Activated T-cell treated with anti-CD3 and anti-CD28 coated beads, Interleukin-2, amount 50 U/mL, for 72 hours (primary cell): ENCODE measurements at regions not wholly inside any gene's neighbourhood (a gene's known extent, or its start where the extent isn't known, plus 50 kb on each side); places are given as distances from the start of the nearest gene placed in this dataset.

Source experiments
- ATAC-seq, 2 donors: fragments of 150-1000 bp; cut with Tn5 transposase; replicated peaks in 1 of 2; 2 replicates each; pipeline ENCODE4 v1.10.0; 2021; ENCODE audit warnings: moderate library complexity in 2 of 2, mild to moderate bottlenecking in 1 of 2
- DNase-seq, 2 donors: peaks; one replicate each; pipeline ENCODE4 v3.0.0; 2021 to 2022; ENCODE audit warnings: mixed read lengths in 1 of 2
- H3K27ac Mint-ChIP-seq: one replicate; pipeline ENCODE4 v1.8.0; 2022; ENCODE audit warnings: mild to moderate bottlenecking, moderate library complexity, mixed read lengths
- H3K27me3 Mint-ChIP-seq: one replicate; pipeline ENCODE4 v1.8.0; 2022; ENCODE audit warnings: low read depth, mixed read lengths
- H3K36me3 Mint-ChIP-seq, 2 donors: one replicate each; pipeline ENCODE4 v1.8.0; 2022; ENCODE audit warnings: mixed read lengths in 2 of 2, mild to moderate bottlenecking in 1 of 2; ENCODE audit not compliant: insufficient read depth in 2 of 2
- H3K4me1 Mint-ChIP-seq: one replicate; pipeline ENCODE4 v1.8.0; 2022; ENCODE audit warnings: low read depth, mixed read lengths
- H3K4me3 Mint-ChIP-seq, 2 donors: one replicate each; pipeline ENCODE4 v1.8.0; 2022; ENCODE audit warnings: mild to moderate bottlenecking in 2 of 2, mixed read lengths in 2 of 2, moderate library complexity in 2 of 2
- H3K9me3 Mint-ChIP-seq, 2 donors: one replicate each; pipeline ENCODE4 v1.8.0; 2022; ENCODE audit warnings: mixed read lengths in 2 of 2

GRCh38 chr9:91092214-91092613 lies 269.5 kb downstream of the AUH start:
- H3K9me3 Mint-ChIP-seq, result peaks cover 15% of the 10 kb centered on the region in 2 donors
- H3K36me3 Mint-ChIP-seq, result peaks cover 27 to 43% of the 10 kb centered on the region in 2 donors
- ATAC-seq (no peak), DNase-seq (no peak)
- peaks cover 59% of the 10 kb centered on the region for H3K4me1 Mint-ChIP-seq
- no peak overlapping the region for H3K4me3 Mint-ChIP-seq
- H3K27me3 Mint-ChIP-seq, result no peaks in the 10 kb centered on the region
- no peak overlapping the region for H3K27ac Mint-ChIP-seq

DNA sequence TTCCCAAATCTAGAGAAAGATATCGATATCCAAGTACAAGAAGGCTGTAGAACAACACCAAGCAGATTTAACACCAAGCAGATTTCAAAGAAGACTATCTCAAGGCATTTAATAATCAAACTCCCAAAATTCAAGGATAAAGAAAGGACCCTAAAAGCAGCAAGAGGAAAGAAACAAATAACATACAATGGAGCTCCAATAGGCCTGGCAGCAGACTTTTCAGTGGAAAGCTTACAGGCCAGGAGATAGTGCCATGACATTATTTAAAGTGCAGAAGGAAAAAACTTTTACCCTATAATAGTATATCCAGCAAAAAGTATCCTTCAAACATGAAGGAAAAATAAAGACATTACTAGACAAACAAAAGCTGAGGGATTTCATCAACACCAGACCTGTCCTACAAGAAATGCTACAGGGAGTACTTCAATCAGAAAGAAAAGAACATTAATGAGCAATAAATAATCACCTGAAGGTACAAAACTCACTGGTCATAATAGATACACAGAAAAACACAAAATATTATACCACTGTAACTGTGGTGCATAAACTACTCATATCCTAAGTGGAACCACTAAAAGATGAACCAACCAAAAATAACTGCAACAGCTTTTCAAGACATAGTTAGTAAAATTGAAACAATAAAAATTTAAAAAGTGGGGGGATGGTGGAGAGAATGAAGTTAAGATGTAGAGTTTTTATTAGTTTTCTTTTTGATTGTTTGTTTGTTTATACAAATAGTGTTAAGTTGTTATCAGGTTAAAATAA lies 267.2 kb downstream of the AUH start:
- H3K36me3 Mint-ChIP-seq, result peaks cover 23 to 32% of the 10 kb centered on the region in 2 donors
- peak; percentile 50 to 56 for ATAC-seq
- no peak for DNase-seq
- H3K9me3 Mint-ChIP-seq, result peaks cover 13 to 14% of the 10 kb centered on the region in 2 donors
- H3K27ac Mint-ChIP-seq, result peak overlapping the region; percentile 83
- peaks cover 60% of the 10 kb centered on the region for H3K4me1 Mint-ChIP-seq
- H3K4me3 Mint-ChIP-seq, result peak overlapping the region in 1 of 2 donors; percentile 55
- no peaks in the 10 kb centered on the region for H3K27me3 Mint-ChIP-seq

DNA sequence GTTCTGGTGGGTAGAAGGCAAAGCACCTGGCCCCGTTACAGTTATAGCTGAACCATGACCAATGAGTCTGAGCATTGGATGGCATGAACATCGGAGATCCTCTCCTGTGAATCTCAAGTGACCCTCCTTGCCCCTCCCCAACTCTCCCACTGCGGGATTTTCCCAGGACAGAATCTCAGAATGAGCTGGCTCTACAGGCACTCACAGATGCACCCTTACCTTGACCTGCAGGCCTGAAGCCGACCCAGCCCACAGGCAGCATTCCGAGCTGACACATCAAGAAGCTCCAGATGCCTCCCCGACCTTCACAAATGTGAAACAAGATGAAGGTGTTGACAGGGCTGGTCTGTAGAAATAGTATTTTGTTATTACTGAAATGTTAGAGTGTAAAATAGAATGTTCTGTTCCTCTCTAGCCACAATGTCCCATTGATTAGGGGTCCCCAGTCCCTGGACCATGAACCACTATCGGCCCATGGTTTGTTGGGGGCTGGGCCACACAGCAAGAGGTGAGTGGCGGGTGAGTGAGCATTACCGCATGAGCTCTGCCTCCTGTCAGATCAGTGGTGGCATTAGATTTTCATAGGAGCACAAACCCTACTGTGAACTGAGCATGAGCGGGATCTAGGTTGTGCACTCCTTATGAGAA lies 263.4 kb downstream of the AUH start:
- Mint-ChIP-seq H3K36me3 (peaks cover 21 to 36% of the 10 kb centered on the region in 2 donors), H3K4me1 (peaks cover 83% of the 10 kb centered on the region), H3K4me3 (no peak overlapping the region), H3K9me3 (peaks cover 9 to 10% of the 10 kb centered on the region in 2 donors), H3K27ac (no peak overlapping the region), H3K27me3 (no peaks in the 10 kb centered on the region)
- DNase-seq (no peak), ATAC-seq (no peak)

DNA sequence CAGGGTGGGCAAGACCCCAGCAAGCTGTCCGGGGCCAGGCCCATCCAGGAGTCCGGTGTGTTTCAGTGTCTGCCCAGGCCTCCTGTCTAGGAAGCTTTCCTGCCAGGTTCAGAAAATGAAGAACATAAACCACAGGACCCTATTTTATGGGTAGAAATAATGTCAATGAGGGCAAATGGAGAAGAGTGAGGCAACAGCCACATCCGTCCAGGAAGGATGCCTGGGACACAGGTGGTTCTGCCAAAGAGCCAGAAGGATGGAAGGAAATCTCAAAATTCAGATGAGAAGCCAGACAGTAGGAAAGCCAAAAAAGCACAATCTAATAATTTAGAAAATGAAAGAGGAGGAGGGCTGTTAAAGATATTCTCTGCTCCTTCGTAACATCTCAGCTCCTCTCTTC lies 262.3 kb downstream of the AUH start:
- Mint-ChIP-seq H3K27ac (peak overlapping the region; percentile 98), H3K9me3 (peaks cover 2 to 5% of the 10 kb centered on the region in 2 donors), H3K4me3 (peak overlapping the region; percentile 77 to 93), H3K27me3 (no peaks in the 10 kb centered on the region), H3K36me3 (peaks cover 14 to 25% of the 10 kb centered on the region in 2 donors), H3K4me1 (peaks cover 87% of the 10 kb centered on the region)
- DNase-seq, result no peak
- ATAC-seq, result no peak

- H3K27ac Mint-ChIP-seq, result peak overlapping the region; percentile 98
- DNase-seq, result peak; percentile 29 to 48
- peak in 1 of 2 donors; percentile 5 for ATAC-seq
- H3K4me3 Mint-ChIP-seq, result peak overlapping the region; percentile 77 to 93
- H3K36me3 Mint-ChIP-seq, result peaks cover 12 to 18% of the 10 kb centered on the region in 2 donors
- no peaks in the 10 kb centered on the region for H3K27me3 Mint-ChIP-seq
- peaks cover 86% of the 10 kb centered on the region for H3K4me1 Mint-ChIP-seq
- peaks cover 2 to 5% of the 10 kb centered on the region in 2 donors for H3K9me3 Mint-ChIP-seq
Measured at GRCh38 chr9:91100878-91101450, 260.8 kb downstream of the AUH start.

DNA sequence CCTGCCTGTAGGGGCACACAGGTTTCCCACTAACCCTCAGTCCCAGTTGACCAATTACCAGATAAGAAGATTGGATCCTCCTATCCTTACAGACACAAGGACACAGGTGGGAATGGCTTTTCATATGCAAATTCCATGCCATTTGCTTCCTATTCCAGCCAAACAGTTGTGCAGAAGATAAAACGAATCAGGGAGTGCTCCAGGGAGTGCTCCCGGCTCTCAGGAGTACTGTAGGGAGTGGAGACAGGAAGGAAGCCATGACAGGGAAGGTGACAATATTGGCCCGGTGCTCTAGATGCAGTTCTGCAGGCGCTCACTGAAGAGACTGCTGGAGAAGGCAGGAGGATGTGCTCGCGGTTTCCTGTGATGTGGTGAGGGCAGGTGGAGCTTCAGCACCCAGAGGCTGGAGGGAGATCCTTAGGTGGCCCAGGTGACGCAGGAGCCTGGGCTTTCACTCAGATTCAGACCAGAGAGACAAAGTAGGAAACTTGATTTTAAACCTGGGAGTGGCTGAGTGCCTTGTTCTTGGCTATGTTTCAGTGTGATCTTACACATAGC lies 260.0 kb downstream of the AUH start:
- DNase-seq (peak; percentile 91 to 94), ATAC-seq (peak; percentile 81 to 83)
- peak overlapping the region; percentile 74 for H3K27ac Mint-ChIP-seq
- H3K4me1 Mint-ChIP-seq, result peaks cover 82% of the 10 kb centered on the region
- peaks cover under 1 to 4% of the 10 kb centered on the region in 2 donors for H3K9me3 Mint-ChIP-seq
- peak overlapping the region; percentile 77 to 93 for H3K4me3 Mint-ChIP-seq
- H3K27me3 Mint-ChIP-seq, result no peaks in the 10 kb centered on the region
- peaks cover 9 to 15% of the 10 kb centered on the region in 2 donors for H3K36me3 Mint-ChIP-seq

DNA sequence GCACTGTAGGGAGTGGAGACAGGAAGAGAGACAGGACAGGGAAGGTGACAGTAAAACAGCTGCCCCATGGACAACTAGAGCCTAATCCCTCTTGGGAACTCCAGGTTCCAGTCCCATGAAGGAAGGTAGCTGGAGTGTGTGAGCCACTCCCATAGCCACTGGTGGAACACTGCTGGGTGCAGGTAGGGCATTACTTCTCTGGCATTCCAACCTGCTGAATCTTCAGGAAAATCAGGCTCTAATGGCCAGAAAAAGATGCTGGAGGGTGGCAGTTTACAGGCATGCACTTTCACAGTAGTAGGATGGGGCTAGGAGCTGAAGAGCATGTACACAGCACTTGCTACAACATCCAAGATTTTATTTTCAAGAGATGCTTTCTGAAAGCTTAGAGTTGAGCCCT lies 259.4 kb downstream of the AUH start:
- H3K27me3 Mint-ChIP-seq, result no peaks in the 10 kb centered on the region
- peak overlapping the region; percentile 77 to 93 for H3K4me3 Mint-ChIP-seq
- DNase-seq, result no peak
- H3K36me3 Mint-ChIP-seq, result peaks cover 5 to 10% of the 10 kb centered on the region in 2 donors
- H3K9me3 Mint-ChIP-seq, result no peaks in the 10 kb centered on the region
- peak overlapping the region; percentile 74 for H3K27ac Mint-ChIP-seq
- H3K4me1 Mint-ChIP-seq, result peaks cover 76% of the 10 kb centered on the region
- ATAC-seq, result no peak

GRCh38 chr9:91103931-91104330 lies 257.8 kb downstream of the AUH start:
- no peak for DNase-seq
- no peak overlapping the region for H3K27ac Mint-ChIP-seq
- H3K4me1 Mint-ChIP-seq, result peaks cover 62% of the 10 kb centered on the region

GRCh38 chr9:91106415-91107081 lies 255.2 kb downstream of the AUH start:
- no peak for DNase-seq
- Mint-ChIP-seq H3K27ac (no peak overlapping the region), H3K27me3 (no peaks in the 10 kb centered on the region), H3K4me1 (peaks cover 53% of the 10 kb centered on the region), H3K9me3 (peaks cover 8 to 10% of the 10 kb centered on the region in 2 donors), H3K36me3 (peaks cover 13 to 22% of the 10 kb centered on the region in 2 donors), H3K4me3 (no peak overlapping the region)
- no peak for ATAC-seq

More at GRCh38 chr9:91103931-91104330, 257.8 kb downstream of the AUH start:
- no peaks in the 10 kb centered on the region for H3K27me3 Mint-ChIP-seq
- no peak for ATAC-seq
- no peaks in the 10 kb centered on the region for H3K9me3 Mint-ChIP-seq
- peaks cover 5 to 15% of the 10 kb centered on the region in 2 donors for H3K36me3 Mint-ChIP-seq
- H3K4me3 Mint-ChIP-seq, result no peak overlapping the region

GRCh38 chr9:91111226-91111625 lies 250.5 kb downstream of the AUH start:
- DNase-seq (no peak), ATAC-seq (peak; percentile 31 to 51)
- peaks cover 40% of the 10 kb centered on the region for H3K4me1 Mint-ChIP-seq
- H3K27ac Mint-ChIP-seq, result peak overlapping the region; percentile 38
- peaks cover 13 to 20% of the 10 kb centered on the region in 2 donors for H3K36me3 Mint-ChIP-seq
- no peaks in the 10 kb centered on the region for H3K27me3 Mint-ChIP-seq
- peaks cover 8 to 10% of the 10 kb centered on the region in 2 donors for H3K9me3 Mint-ChIP-seq
- H3K4me3 Mint-ChIP-seq, result peak overlapping the region in 1 of 2 donors; percentile 60

DNA sequence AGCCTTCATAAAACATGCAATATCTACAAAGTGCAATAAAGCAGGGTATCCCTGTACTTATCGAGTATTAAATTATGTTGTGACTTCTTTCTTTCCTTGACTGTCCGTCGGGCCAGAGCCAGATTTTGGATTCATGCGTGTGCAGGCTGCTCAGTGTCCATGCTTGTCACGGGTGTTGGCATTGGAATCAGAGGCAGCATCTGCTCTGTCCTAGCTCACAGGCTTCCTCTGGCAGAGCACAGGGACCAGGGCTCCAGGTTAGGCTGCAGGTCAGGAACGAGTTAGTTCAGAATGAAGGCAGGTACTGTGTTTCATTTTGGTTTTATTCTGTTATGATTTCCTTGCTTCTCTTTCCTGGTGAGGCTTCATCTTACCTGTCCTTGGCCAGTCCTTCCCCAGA lies 249.8 kb downstream of the AUH start:
- Mint-ChIP-seq H3K27ac (no peak overlapping the region), H3K4me3 (no peak overlapping the region), H3K27me3 (no peaks in the 10 kb centered on the region), H3K36me3 (peaks cover 15 to 20% of the 10 kb centered on the region in 2 donors), H3K9me3 (peaks cover 8 to 10% of the 10 kb centered on the region in 2 donors), H3K4me1 (peaks cover 40% of the 10 kb centered on the region)
- no peak for DNase-seq
- no peak for ATAC-seq

DNA sequence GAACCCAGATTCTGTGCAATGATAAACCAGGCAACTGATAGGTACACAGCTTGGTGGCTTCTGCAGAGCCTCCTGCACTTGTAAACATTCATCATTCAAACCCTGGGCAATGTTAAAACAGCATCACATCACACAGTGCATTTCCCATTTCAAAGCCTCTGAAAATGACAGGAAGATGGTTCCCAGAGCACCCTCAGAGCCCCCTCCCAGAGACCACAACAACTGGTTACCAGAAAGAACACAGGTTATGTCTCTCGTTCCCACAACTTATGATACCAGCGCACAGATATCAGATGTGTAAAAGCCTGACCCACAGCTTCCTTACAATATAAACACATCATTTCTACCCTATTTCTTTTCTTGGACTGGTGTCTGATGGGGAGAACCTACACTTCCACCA lies 248.7 kb downstream of the AUH start:
- Mint-ChIP-seq H3K4me3 (peak overlapping the region in 1 of 2 donors; percentile 9), H3K36me3 (peaks cover 16 to 23% of the 10 kb centered on the region in 2 donors), H3K4me1 (peaks cover 44% of the 10 kb centered on the region)

More for the DNA sequence above, 248.7 kb downstream of the AUH start:
- H3K9me3 Mint-ChIP-seq, result peaks cover 8 to 10% of the 10 kb centered on the region in 2 donors
- DNase-seq, result no peak
- H3K27me3 Mint-ChIP-seq, result peaks cover 4% of the 10 kb centered on the region
- ATAC-seq, result no peak
- H3K27ac Mint-ChIP-seq, result no peak overlapping the region
